Panc1 (cell line): ENCODE measurements at regions not wholly inside any gene's neighbourhood (a gene's known extent, or its start where the extent isn't known, plus 50 kb on each side); places are given as distances from the start of the nearest gene placed in this dataset.

Experiments used
- POLR2AphosphoS5 ChIP-seq: IDR thresholded peaks from 2 replicates; pipeline ENCODE4 v1.6.1; 2012; ENCODE audit warnings: mild to moderate bottlenecking, low read depth, low read length, moderate library complexity
- TCF7L2 ChIP-seq: IDR thresholded peaks from 2 replicates; pipeline ENCODE4 v1.6.1; 2011; ENCODE audit warnings: mild to moderate bottlenecking, low read depth, low read length, inconsistent platforms
- TF ChIP-seq, protein P1 (sequence below): fragments of 450-650 bp; IDR thresholded peaks from 2 replicates; pipeline ENCODE4 v1.5.1; 2017; ENCODE audit warnings: mild to moderate bottlenecking
- TF ChIP-seq, protein P2 (sequence below), 2 experiments: IDR thresholded peaks; 2 replicates each; pipeline ENCODE4 v1.6.1; 2011 to 2012; ENCODE audit warnings: low read depth in 2 of 2, control low read depth in 1 of 2, low read length in 1 of 2, mild to moderate bottlenecking in 1 of 2, moderate library complexity in 1 of 2; ENCODE audit not compliant: insufficient read depth in 1 of 2

DNA sequence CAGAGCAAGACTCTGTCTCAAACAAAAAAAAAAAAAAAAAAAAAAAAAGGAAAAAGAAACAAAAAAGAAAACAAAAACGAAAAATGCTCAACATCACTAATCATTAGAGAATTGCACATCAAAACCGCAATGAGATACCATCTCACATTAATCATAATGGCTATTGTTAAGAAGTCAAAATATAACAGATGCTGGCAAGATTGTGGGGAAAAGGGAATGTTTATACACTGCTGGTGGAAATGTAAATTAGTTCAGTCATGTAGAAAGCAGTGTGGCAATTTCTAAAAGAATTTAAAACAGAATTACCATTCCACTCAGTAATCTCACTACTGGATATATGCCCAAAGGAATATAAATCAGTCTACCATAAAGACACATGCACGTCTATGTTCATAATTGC, 50.4 kb upstream of the PRR16 start:
- TF ChIP-seq, protein P1, sequence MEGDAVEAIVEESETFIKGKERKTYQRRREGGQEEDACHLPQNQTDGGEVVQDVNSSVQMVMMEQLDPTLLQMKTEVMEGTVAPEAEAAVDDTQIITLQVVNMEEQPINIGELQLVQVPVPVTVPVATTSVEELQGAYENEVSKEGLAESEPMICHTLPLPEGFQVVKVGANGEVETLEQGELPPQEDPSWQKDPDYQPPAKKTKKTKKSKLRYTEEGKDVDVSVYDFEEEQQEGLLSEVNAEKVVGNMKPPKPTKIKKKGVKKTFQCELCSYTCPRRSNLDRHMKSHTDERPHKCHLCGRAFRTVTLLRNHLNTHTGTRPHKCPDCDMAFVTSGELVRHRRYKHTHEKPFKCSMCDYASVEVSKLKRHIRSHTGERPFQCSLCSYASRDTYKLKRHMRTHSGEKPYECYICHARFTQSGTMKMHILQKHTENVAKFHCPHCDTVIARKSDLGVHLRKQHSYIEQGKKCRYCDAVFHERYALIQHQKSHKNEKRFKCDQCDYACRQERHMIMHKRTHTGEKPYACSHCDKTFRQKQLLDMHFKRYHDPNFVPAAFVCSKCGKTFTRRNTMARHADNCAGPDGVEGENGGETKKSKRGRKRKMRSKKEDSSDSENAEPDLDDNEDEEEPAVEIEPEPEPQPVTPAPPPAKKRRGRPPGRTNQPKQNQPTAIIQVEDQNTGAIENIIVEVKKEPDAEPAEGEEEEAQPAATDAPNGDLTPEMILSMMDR: no peak
- TF ChIP-seq POLR2AphosphoS5 (no peak), TCF7L2 (no peak)
- TF ChIP-seq, protein P2, sequence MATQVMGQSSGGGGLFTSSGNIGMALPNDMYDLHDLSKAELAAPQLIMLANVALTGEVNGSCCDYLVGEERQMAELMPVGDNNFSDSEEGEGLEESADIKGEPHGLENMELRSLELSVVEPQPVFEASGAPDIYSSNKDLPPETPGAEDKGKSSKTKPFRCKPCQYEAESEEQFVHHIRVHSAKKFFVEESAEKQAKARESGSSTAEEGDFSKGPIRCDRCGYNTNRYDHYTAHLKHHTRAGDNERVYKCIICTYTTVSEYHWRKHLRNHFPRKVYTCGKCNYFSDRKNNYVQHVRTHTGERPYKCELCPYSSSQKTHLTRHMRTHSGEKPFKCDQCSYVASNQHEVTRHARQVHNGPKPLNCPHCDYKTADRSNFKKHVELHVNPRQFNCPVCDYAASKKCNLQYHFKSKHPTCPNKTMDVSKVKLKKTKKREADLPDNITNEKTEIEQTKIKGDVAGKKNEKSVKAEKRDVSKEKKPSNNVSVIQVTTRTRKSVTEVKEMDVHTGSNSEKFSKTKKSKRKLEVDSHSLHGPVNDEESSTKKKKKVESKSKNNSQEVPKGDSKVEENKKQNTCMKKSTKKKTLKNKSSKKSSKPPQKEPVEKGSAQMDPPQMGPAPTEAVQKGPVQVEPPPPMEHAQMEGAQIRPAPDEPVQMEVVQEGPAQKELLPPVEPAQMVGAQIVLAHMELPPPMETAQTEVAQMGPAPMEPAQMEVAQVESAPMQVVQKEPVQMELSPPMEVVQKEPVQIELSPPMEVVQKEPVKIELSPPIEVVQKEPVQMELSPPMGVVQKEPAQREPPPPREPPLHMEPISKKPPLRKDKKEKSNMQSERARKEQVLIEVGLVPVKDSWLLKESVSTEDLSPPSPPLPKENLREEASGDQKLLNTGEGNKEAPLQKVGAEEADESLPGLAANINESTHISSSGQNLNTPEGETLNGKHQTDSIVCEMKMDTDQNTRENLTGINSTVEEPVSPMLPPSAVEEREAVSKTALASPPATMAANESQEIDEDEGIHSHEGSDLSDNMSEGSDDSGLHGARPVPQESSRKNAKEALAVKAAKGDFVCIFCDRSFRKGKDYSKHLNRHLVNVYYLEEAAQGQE (IDR thresholded peaks at IDR 0.05; ENCODE audit: insufficient read depth in 1 of 2, low read depth in 2 of 2, low read length in 1 of 2): no peak
